Adrenal gland (tissue), 5 donors: ENCODE measurements at regions not wholly inside any gene's neighbourhood (a gene's known extent, or its start where the extent isn't known, plus 50 kb on each side); places are given as distances from the start of the nearest gene placed in this dataset.

Experiments
- POLR2A ChIP-seq, 2 donors: fragments of 450-650 bp; IDR thresholded peaks; one replicate each; pipeline ENCODE4 v1.6.1; 2017; ENCODE audit warnings: antibody characterized with exemption in 2 of 2, mild to moderate bottlenecking in 2 of 2, moderate library complexity in 1 of 2
- TF ChIP-seq, protein P1 (sequence below), 6 experiments: fragments of 450-650 bp in 4 of 6; fragments of 200-600 bp in 2 of 6; sonication (generic) in 1 of 6; IDR thresholded peaks; 1 replicate in 5 of 6; 2 replicates in 1 of 6; pipeline versions ENCODE4 v1.5.1 to v1.8.0; 2016 to 2021; ENCODE audit warnings: antibody characterized with exemption in 6 of 6, mild to moderate bottlenecking in 2 of 6, moderate library complexity in 1 of 6
- donor health status: DM: no; HTN: no; CAD: no.

DNA sequence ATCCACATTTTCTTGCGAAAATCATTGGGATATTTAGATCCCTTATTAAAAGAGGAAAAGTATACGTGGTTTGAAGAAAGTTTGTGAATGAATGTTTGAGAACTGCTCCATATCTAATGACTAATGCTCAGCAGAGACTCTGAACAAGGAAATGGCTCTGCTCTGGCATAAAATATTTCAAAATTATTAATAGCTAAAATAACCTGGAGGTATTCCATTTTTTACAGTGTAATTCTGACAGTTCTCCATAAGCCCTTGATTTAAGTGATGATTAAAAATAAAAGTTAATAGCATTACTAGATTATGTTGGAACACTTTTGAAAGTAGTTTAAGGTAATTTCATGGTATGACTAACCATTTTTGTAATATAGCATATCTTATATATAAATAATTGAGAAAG lies 1276.9 kb upstream of the TENM3 start:
- TF ChIP-seq, protein P1, sequence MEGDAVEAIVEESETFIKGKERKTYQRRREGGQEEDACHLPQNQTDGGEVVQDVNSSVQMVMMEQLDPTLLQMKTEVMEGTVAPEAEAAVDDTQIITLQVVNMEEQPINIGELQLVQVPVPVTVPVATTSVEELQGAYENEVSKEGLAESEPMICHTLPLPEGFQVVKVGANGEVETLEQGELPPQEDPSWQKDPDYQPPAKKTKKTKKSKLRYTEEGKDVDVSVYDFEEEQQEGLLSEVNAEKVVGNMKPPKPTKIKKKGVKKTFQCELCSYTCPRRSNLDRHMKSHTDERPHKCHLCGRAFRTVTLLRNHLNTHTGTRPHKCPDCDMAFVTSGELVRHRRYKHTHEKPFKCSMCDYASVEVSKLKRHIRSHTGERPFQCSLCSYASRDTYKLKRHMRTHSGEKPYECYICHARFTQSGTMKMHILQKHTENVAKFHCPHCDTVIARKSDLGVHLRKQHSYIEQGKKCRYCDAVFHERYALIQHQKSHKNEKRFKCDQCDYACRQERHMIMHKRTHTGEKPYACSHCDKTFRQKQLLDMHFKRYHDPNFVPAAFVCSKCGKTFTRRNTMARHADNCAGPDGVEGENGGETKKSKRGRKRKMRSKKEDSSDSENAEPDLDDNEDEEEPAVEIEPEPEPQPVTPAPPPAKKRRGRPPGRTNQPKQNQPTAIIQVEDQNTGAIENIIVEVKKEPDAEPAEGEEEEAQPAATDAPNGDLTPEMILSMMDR (IDR thresholded peaks at IDR 0.05), result no peak
- TF ChIP-seq POLR2A (IDR thresholded peaks at IDR 0.05), result no peak
